HepG2 (cell line): ENCODE measurements at regions not wholly inside any gene's neighbourhood (a gene's known extent, or its start where the extent isn't known, plus 50 kb on each side); places are given as distances from the start of the nearest gene placed in this dataset.

Experiments used
- ATAC-seq: fragments of 200-7000 bp; cut with Tn5 transposase; 3 replicates; pipeline ENCODE4 v1.9.1; 2020; ENCODE audit warnings: mild to moderate bottlenecking, moderate library complexity
- BruUV-seq: library from RNA; stranded (reverse); fragments of 400-500 nt; replicated peaks from 2 replicates; lab custom pipeline; 2021; lab: Mats Ljungman, UMichigan
- CTCF ChIA-PET: fragments of 300-600 bp; formaldehyde crosslinking; extraction: SDS; loops from one replicate; lab custom pipeline; 2021; ENCODE audit warnings: low total read pairs, inconsistent platforms, low intra/inter-chr PET ratio; lab: Yijun Ruan, JAX
- POLR2A ChIA-PET: fragments of 350-600 bp; sonication (Branson Sonifier 250); formaldehyde crosslinking; loops from one replicate; lab custom pipeline; 2020; ENCODE audit warnings: antibody characterized with exemption, inconsistent platforms; lab: Yijun Ruan, JAX
- DNase-seq: peaks from one replicate; pipeline ENCODE4 v3.0.0-alpha.2; 2015; ENCODE audit warnings: low spot score
- FAIRE-seq: peaks from 3 replicates; lab custom pipeline; 2011; peaks lifted over from hg19 to GRCh38; lab: Jason Lieb, UNC
- H2AFZ ChIP-seq: one replicate; pipeline ENCODE4 v1.6.1; 2011; ENCODE audit warnings: low read length, inconsistent platforms
- H3K27ac ChIP-seq: fragments of 300-600 bp; 3 replicates; pipeline ENCODE4 v1.8.0; 2011; ENCODE audit warnings: mixed run types, mild to moderate bottlenecking, mixed read lengths, low read length, inconsistent platforms; ENCODE audit not compliant: insufficient read depth; ENCODE audit errors: extremely low read length
- H3K27me3 ChIP-seq, 2 experiments: fragments of 200-600 bp in 1 of 2; 2 replicates in 1 of 2; 3 replicates in 1 of 2; pipeline versions ENCODE4 v1.6.0 to v1.8.0; 2011; ENCODE audit warnings: low read length in 2 of 2, mild to moderate bottlenecking in 2 of 2, moderate library complexity in 2 of 2, inconsistent platforms in 1 of 2; ENCODE audit not compliant: insufficient read depth in 2 of 2, control insufficient read depth in 1 of 2
- H3K36me3 ChIP-seq, 2 experiments: fragments of 200-600 bp in 1 of 2; replicated peaks in 1 of 2; 2 replicates in 1 of 2; 3 replicates in 1 of 2; pipeline versions ENCODE4 v1.5.1 to v1.8.0; 2011; ENCODE audit warnings: low read length in 2 of 2, inconsistent platforms in 1 of 2; ENCODE audit not compliant: insufficient read depth in 2 of 2, control insufficient read depth in 1 of 2
- H3K4me1 ChIP-seq: 2 replicates; pipeline ENCODE4 v1.5.1; 2012; ENCODE audit warnings: low read length, inconsistent platforms; ENCODE audit not compliant: insufficient read depth
- H3K4me2 ChIP-seq: 2 replicates; pipeline ENCODE4 v1.6.0; 2011; ENCODE audit warnings: low read depth, low read length, inconsistent platforms
- H3K4me3 ChIP-seq, 3 experiments: fragments of 200-600 bp in 1 of 3; sonication (generic), shearing (Covaris generic) in 1 of 3; replicated peaks in 1 of 3; 2 replicates each; pipeline ENCODE4 v1.5.1; 2011 to 2016; ENCODE audit warnings: low read length in 3 of 3, inconsistent platforms in 2 of 3, low read depth in 2 of 3, mild to moderate bottlenecking in 2 of 3, control low read depth in 1 of 3, mixed read lengths in 1 of 3; ENCODE audit not compliant: insufficient read depth in 1 of 3
- H3K79me2 ChIP-seq: one replicate; pipeline ENCODE4 v1.6.1; 2011; ENCODE audit warnings: low read length, inconsistent platforms; ENCODE audit not compliant: insufficient read depth
- H3K9ac ChIP-seq: 2 replicates; pipeline ENCODE4 v1.6.0; 2011; ENCODE audit warnings: mild to moderate bottlenecking, low read depth, low read length, inconsistent platforms; ENCODE audit not compliant: insufficient read depth
- H3K9me3 ChIP-seq: 2 replicates; pipeline ENCODE4 v1.5.1; 2012; ENCODE audit warnings: mild to moderate bottlenecking, low read length
- H4K20me1 ChIP-seq: 2 replicates; pipeline ENCODE4 v1.6.0; 2011; ENCODE audit warnings: inconsistent platforms, mild to moderate bottlenecking, low read length, moderate library complexity; ENCODE audit not compliant: insufficient read depth
- CEBPB ChIP-seq: IDR thresholded peaks from 2 replicates; pipeline ENCODE4 v1.6.1; 2011; ENCODE audit warnings: low read depth, low read length, improper control_type of control experiment, borderline replicate concordance
- ELF1 ChIP-seq: sonication (generic); formaldehyde crosslinking; IDR thresholded peaks from 2 replicates; pipeline ENCODE4 v1.4.0; 2020; ENCODE audit warnings: missing genetic modification reagents
- MEF2D ChIP-seq: sonication (generic); formaldehyde crosslinking; IDR thresholded peaks from 2 replicates; pipeline ENCODE4 v1.5.1; 2020; ENCODE audit warnings: mild to moderate bottlenecking, missing genetic modification reagents
- XBP1 ChIP-seq: sonication (generic); formaldehyde crosslinking; IDR thresholded peaks from 2 replicates; pipeline ENCODE4 v1.5.0; 2020; ENCODE audit warnings: missing genetic modification reagents
- ZFX ChIP-seq: sonication (generic); formaldehyde crosslinking; IDR thresholded peaks from 2 replicates; pipeline ENCODE4 v1.4.0; 2020; ENCODE audit warnings: mild to moderate bottlenecking, low read depth, missing genetic modification reagents, moderate library complexity
- ZNF101 ChIP-seq: sonication (generic); formaldehyde crosslinking; IDR thresholded peaks from 2 replicates; pipeline ENCODE4 v1.4.0; 2020; ENCODE audit warnings: mild to moderate bottlenecking, low read depth, missing genetic modification reagents, borderline replicate concordance
- ZNF720 ChIP-seq: sonication (generic); formaldehyde crosslinking; IDR thresholded peaks from 2 replicates; pipeline ENCODE4 v1.4.0; 2020; ENCODE audit warnings: missing genetic modification reagents
- ZNF879 ChIP-seq: sonication (generic); formaldehyde crosslinking; IDR thresholded peaks from 2 replicates; pipeline ENCODE4 v1.8.1; 2023; ENCODE audit warnings: missing genetic modification reagents
- ZSCAN25 ChIP-seq: sonication (generic); formaldehyde crosslinking; IDR thresholded peaks from 2 replicates; pipeline ENCODE4 v1.8.0; 2022; ENCODE audit warnings: mild to moderate bottlenecking, missing genetic modification reagents
- WGBS: methylation state at CpG from one replicate; pipeline ENCODE4 v1.1.6; 2017; ENCODE audit warnings: low lambda C conversion rate; 5-methylcytosine and 5-hydroxymethylcytosine counted together
- in situ Hi-C: cut with HindIII; loops from 2 replicates; pipeline ENCODE4 v1.10.0; 2017; ENCODE audit warnings: low pct_unique_long_range_greater_than_20kb; ENCODE audit not compliant: extremely low pct_ligation_motif_present
- intact Hi-C: fragments of 100-400 bp; cut with micrococcal nuclease; formaldehyde crosslinking; loops from one replicate; pipeline ENCODE4 v1.10.0; 2022; ENCODE audit not compliant: unreplicated experiment
- TF ChIP-seq, protein P1 (sequence below): sonication (generic); formaldehyde crosslinking; IDR thresholded peaks from 2 replicates; pipeline ENCODE4 v1.4.0; 2020; ENCODE audit warnings: missing genetic modification reagents
- TF ChIP-seq, protein P2 (sequence below): IDR thresholded peaks from 2 replicates; pipeline ENCODE4 v1.6.1; 2016; ENCODE audit warnings: low read depth, control low read depth
- TF ChIP-seq, protein P3 (sequence below): sonication (generic); formaldehyde crosslinking; IDR thresholded peaks from 2 replicates; pipeline ENCODE4 v1.4.0; 2020; ENCODE audit warnings: missing genetic modification reagents
- TF ChIP-seq, protein P4 (sequence below): sonication (generic); formaldehyde crosslinking; IDR thresholded peaks from 2 replicates; pipeline ENCODE4 v1.4.0; 2020; ENCODE audit warnings: missing genetic modification reagents

DNA sequence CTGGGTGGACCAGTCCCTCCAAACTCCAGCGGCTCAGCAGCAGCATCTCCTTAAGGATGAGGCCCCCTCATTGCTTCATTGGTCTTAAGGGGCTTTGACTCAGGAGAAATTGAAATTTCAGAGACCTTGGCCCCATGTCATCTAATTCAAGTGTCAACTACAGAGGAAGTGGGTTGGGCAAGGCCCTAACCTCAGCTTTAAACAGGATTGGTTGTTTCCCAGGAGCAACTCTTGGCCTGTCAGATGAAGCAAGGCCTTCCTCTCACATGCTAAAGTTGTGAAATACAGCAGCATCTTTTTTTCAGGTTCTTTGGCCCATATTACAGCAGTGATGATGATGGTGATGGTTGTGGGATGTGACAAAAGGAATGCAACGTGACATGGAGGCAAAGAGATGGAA is 348.3 kb downstream of the ICE1 start:
- WGBS = 0% methylated on average over 1 of the region's 2 CpGs
- no peak for ATAC-seq
- Histone ChIP-seq H3K9ac (no peak overlapping the region), H3K4me1 (no peaks in the 10 kb centered on the region), H3K27ac (no peak overlapping the region), H3K4me3 (no peak overlapping the region), H2AFZ (no peak overlapping the region), H4K20me1 (no peaks in the 10 kb centered on the region), H3K9me3 (no peaks in the 10 kb centered on the region), H3K4me2 (no peak overlapping the region), H3K27me3 (no peaks in the 10 kb centered on the region), H3K36me3 (no peaks in the 10 kb centered on the region), H3K79me2 (no peaks in the 10 kb centered on the region)
- CTCF ChIA-PET = no interaction called here
- no peak for FAIRE-seq
- no TSS peak for BruUV-seq
- 0 out of 2 replicates have a peak, but pooled peaks have one; percentile 13 for TF ChIP-seq CEBPB
- TF ChIP-seq MEF2D (CRISPR knock-in tag) = no peak
- intact Hi-C loops (no loop called here), in situ Hi-C loops (no loop called here)
- DNase-seq = no peak
- POLR2A ChIA-PET = no interaction called here

DNA sequence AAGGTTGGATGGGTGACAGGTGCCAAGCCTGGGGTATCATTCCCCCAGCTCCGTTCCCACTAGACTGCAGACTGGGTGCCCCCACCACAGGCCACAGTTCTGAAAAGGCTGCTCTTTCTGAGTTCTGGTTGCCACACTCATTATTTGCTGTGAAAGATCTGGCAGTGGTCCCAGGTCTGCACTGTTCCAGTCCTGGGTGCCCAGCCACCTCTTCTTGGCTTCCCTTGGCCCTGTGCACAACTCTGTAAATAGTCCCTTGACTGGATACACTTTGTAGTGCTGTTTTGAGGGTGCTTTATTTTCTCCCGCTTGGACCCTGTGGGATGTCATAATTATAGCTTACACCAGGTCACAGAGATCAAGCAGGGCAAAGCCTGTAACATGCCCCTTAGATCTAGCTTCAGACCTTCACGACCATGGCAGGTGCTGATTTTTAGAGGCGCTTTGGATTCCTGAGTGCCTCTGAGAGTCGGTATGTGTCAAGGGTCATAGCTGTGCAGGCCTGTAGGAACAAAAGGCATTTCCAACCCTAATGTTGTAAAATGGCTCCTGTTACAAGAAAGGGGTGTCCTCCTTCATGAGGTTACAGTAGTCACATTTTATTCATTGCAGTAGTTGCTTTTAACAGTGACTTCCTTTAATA is 344.9 kb downstream of the ICE1 start:
- BruUV-seq = no TSS peak
- Histone ChIP-seq H3K36me3 (no peaks in the 10 kb centered on the region), H4K20me1 (no peaks in the 10 kb centered on the region), H3K79me2 (no peaks in the 10 kb centered on the region), H2AFZ (no peak overlapping the region), H3K9me3 (no peaks in the 10 kb centered on the region), H3K9ac (no peak overlapping the region), H3K4me3 (no peak overlapping the region), H3K27me3 (no peaks in the 10 kb centered on the region), H3K4me2 (no peak overlapping the region), H3K27ac (no peak overlapping the region), H3K4me1 (no peaks in the 10 kb centered on the region)
- DNase-seq (no peak), ATAC-seq (no peak), FAIRE-seq (no peak)
- intact Hi-C loops = no loop called here
- in situ Hi-C loops = no loop called here
- CTCF ChIA-PET = no interaction called here
- POLR2A ChIA-PET = no interaction called here
- WGBS = 0% methylated on average over 4 of the region's 5 CpGs
- TF ChIP-seq ZNF720 (CRISPR knock-in tag) = no peak
- TF ChIP-seq ZFX (CRISPR knock-in tag) = no peak
- TF ChIP-seq, protein P1, sequence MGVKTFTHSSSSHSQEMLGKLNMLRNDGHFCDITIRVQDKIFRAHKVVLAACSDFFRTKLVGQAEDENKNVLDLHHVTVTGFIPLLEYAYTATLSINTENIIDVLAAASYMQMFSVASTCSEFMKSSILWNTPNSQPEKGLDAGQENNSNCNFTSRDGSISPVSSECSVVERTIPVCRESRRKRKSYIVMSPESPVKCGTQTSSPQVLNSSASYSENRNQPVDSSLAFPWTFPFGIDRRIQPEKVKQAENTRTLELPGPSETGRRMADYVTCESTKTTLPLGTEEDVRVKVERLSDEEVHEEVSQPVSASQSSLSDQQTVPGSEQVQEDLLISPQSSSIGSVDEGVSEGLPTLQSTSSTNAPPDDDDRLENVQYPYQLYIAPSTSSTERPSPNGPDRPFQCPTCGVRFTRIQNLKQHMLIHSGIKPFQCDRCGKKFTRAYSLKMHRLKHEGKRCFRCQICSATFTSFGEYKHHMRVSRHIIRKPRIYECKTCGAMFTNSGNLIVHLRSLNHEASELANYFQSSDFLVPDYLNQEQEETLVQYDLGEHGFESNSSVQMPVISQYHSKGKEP = no peak
- no peak for TF ChIP-seq ELF1 (CRISPR knock-in tag)
- TF ChIP-seq ZNF879 = no peak
- TF ChIP-seq, protein P2, sequence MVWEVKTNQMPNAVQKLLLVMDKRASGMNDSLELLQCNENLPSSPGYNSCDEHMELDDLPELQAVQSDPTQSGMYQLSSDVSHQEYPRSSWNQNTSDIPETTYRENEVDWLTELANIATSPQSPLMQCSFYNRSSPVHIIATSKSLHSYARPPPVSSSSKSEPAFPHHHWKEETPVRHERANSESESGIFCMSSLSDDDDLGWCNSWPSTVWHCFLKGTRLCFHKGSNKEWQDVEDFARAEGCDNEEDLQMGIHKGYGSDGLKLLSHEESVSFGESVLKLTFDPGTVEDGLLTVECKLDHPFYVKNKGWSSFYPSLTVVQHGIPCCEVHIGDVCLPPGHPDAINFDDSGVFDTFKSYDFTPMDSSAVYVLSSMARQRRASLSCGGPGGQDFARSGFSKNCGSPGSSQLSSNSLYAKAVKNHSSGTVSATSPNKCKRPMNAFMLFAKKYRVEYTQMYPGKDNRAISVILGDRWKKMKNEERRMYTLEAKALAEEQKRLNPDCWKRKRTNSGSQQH (CRISPR knock-in tag) = no peak
- TF ChIP-seq, protein P3, sequence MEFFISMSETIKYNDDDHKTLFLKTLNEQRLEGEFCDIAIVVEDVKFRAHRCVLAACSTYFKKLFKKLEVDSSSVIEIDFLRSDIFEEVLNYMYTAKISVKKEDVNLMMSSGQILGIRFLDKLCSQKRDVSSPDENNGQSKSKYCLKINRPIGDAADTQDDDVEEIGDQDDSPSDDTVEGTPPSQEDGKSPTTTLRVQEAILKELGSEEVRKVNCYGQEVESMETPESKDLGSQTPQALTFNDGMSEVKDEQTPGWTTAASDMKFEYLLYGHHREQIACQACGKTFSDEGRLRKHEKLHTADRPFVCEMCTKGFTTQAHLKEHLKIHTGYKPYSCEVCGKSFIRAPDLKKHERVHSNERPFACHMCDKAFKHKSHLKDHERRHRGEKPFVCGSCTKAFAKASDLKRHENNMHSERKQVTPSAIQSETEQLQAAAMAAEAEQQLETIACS = no peak
- no peak for TF ChIP-seq ZNF101 (CRISPR knock-in tag)
- no peak for TF ChIP-seq ZSCAN25 (CRISPR knock-in tag)
- TF ChIP-seq, protein P4, sequence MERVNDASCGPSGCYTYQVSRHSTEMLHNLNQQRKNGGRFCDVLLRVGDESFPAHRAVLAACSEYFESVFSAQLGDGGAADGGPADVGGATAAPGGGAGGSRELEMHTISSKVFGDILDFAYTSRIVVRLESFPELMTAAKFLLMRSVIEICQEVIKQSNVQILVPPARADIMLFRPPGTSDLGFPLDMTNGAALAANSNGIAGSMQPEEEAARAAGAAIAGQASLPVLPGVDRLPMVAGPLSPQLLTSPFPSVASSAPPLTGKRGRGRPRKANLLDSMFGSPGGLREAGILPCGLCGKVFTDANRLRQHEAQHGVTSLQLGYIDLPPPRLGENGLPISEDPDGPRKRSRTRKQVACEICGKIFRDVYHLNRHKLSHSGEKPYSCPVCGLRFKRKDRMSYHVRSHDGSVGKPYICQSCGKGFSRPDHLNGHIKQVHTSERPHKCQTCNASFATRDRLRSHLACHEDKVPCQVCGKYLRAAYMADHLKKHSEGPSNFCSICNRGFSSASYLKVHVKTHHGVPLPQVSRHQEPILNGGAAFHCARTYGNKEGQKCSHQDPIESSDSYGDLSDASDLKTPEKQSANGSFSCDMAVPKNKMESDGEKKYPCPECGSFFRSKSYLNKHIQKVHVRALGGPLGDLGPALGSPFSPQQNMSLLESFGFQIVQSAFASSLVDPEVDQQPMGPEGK (CRISPR knock-in tag) = no peak
- no peak for TF ChIP-seq XBP1 (CRISPR knock-in tag)
